H9 (cell line): ENCODE measurements at regions not wholly inside any gene's neighbourhood (a gene's known extent, or its start where the extent isn't known, plus 50 kb on each side); places are given as distances from the start of the nearest gene placed in this dataset.

ENCODE experiments used
- DNase-seq: peaks from one replicate; pipeline ENCODE4 v3.0.0-alpha.2; 2017
- H2AFZ ChIP-seq: one replicate; pipeline ENCODE4 v1.6.1; 2013; ENCODE audit warnings: mild to moderate bottlenecking, low read length, control low read depth, moderate library complexity
- H2AK5ac ChIP-seq: 2 replicates; pipeline ENCODE4 v1.6.1; 2013; ENCODE audit warnings: low read length, control low read depth, mixed read lengths; ENCODE audit not compliant: insufficient read length
- H2BK120ac ChIP-seq: one replicate; pipeline ENCODE4 v1.6.1; 2013; ENCODE audit warnings: low read depth, mild to moderate bottlenecking, low read length, control low read depth, inconsistent platforms; ENCODE audit not compliant: poor library complexity, severe bottlenecking
- H2BK12ac ChIP-seq: 2 replicates; pipeline ENCODE4 v1.6.1; 2013; ENCODE audit warnings: low read length, control low read depth, mixed read lengths, low read depth; ENCODE audit not compliant: insufficient read length
- H2BK15ac ChIP-seq: 2 replicates; pipeline ENCODE4 v1.6.1; 2013; ENCODE audit warnings: low read depth, low read length, control low read depth
- H2BK20ac ChIP-seq: one replicate; pipeline ENCODE4 v1.6.1; 2013; ENCODE audit warnings: low read depth, mild to moderate bottlenecking, low read length, control low read depth, inconsistent platforms; ENCODE audit not compliant: poor library complexity, severe bottlenecking
- H2BK5ac ChIP-seq: 2 replicates; pipeline ENCODE4 v1.6.1; 2013; ENCODE audit warnings: low read length, control low read depth, mixed read lengths; ENCODE audit not compliant: insufficient read length
- H3K14ac ChIP-seq: 2 replicates; pipeline ENCODE4 v1.6.1; 2013; ENCODE audit warnings: low read length, control low read depth; ENCODE audit not compliant: insufficient read depth
- H3K18ac ChIP-seq: 2 replicates; pipeline ENCODE4 v1.6.1; 2013; ENCODE audit warnings: low read depth, mild to moderate bottlenecking, mixed read lengths, low read length, control low read depth; ENCODE audit not compliant: insufficient read length
- H3K23ac ChIP-seq: 2 replicates; pipeline ENCODE4 v1.6.1; 2013; ENCODE audit warnings: low read length, control low read depth, mixed read lengths, low read depth; ENCODE audit not compliant: insufficient read length
- H3K23me2 ChIP-seq: 2 replicates; pipeline ENCODE4 v1.6.1; 2013; ENCODE audit warnings: low read depth, mild to moderate bottlenecking, mixed read lengths, low read length, control low read depth; ENCODE audit not compliant: insufficient read length, poor library complexity, severe bottlenecking
- H3K27ac ChIP-seq: 2 replicates; pipeline ENCODE4 v1.5.1; 2013; ENCODE audit warnings: low read length, control low read depth, mixed read lengths, low read depth; ENCODE audit not compliant: insufficient read length
- H3K27me3 ChIP-seq: 2 replicates; pipeline ENCODE4 v1.6.1; 2013; ENCODE audit warnings: low read length, control low read depth, inconsistent platforms; ENCODE audit not compliant: insufficient read depth
- H3K4ac ChIP-seq: 2 replicates; pipeline ENCODE4 v1.6.1; 2013; ENCODE audit warnings: low read depth, mild to moderate bottlenecking, control low read depth, inconsistent platforms, low read length, moderate library complexity
- H3K4me1 ChIP-seq: 2 replicates; pipeline ENCODE4 v1.6.1; 2013; ENCODE audit warnings: low read length, control low read depth, inconsistent platforms; ENCODE audit not compliant: insufficient read depth
- H3K4me2 ChIP-seq: 2 replicates; pipeline ENCODE4 v1.6.1; 2013; ENCODE audit warnings: low read length, control low read depth, mixed read lengths; ENCODE audit not compliant: insufficient read length, insufficient read depth
- H3K56ac ChIP-seq: 2 replicates; pipeline ENCODE4 v1.6.1; 2013; ENCODE audit warnings: low read depth, mild to moderate bottlenecking, mixed read lengths, low read length, control low read depth; ENCODE audit not compliant: insufficient read length
- H3K79me1 ChIP-seq: 2 replicates; pipeline ENCODE4 v1.6.1; 2013; ENCODE audit warnings: low read depth, mild to moderate bottlenecking, moderate library complexity, low read length, control low read depth, inconsistent platforms; ENCODE audit not compliant: insufficient read depth, poor library complexity, severe bottlenecking
- H3K79me2 ChIP-seq: 2 replicates; pipeline ENCODE4 v1.6.1; 2013; ENCODE audit warnings: low read length, control low read depth, inconsistent platforms; ENCODE audit not compliant: insufficient read depth
- H3K9ac ChIP-seq: 2 replicates; pipeline ENCODE4 v1.6.1; 2013; ENCODE audit warnings: low read length, control low read depth, mixed read lengths; ENCODE audit not compliant: insufficient read length; ENCODE audit errors: extremely low read depth
- H3K9me3 ChIP-seq: one replicate; pipeline ENCODE4 v1.6.1; 2013; ENCODE audit warnings: low read depth, low read length, inconsistent platforms; ENCODE audit not compliant: control insufficient read depth
- H3T11ph ChIP-seq: one replicate; pipeline ENCODE4 v1.6.1; 2013; ENCODE audit warnings: mild to moderate bottlenecking, low read length, control low read depth, inconsistent platforms
- H4K20me1 ChIP-seq: one replicate; pipeline ENCODE4 v1.6.1; 2013; ENCODE audit not compliant: control insufficient read depth, insufficient read length, insufficient read depth
- H4K5ac ChIP-seq: 2 replicates; pipeline ENCODE4 v1.6.1; 2013; ENCODE audit warnings: low read depth, mild to moderate bottlenecking, mixed read lengths, low read length, control low read depth; ENCODE audit not compliant: insufficient read length
- H4K8ac ChIP-seq: replicated peaks from 2 replicates; pipeline ENCODE4 v1.6.1; 2013; ENCODE audit warnings: low read length, control low read depth, mixed read lengths, low read depth; ENCODE audit not compliant: insufficient read length
- H4K91ac ChIP-seq: 2 replicates; pipeline ENCODE4 v1.6.1; 2013; ENCODE audit warnings: low read depth, mild to moderate bottlenecking, moderate library complexity, mixed read lengths, low read length, control low read depth; ENCODE audit not compliant: insufficient read length
- H3K27ac Mint-ChIP-seq, 3 experiments: 2 replicates in 2 of 3; 3 replicates in 1 of 3; pipeline ENCODE4 v1.8.0; 2020 to 2021; ENCODE audit warnings: mixed read lengths in 3 of 3, mild to moderate bottlenecking in 1 of 3, moderate library complexity in 1 of 3
- H3K27me3 Mint-ChIP-seq: 2 replicates; pipeline ENCODE4 v1.8.0; 2021; ENCODE audit warnings: low read depth, mild to moderate bottlenecking, moderate library complexity, mixed read lengths
- H3K36me3 Mint-ChIP-seq, 3 experiments: 2 replicates in 2 of 3; 3 replicates in 1 of 3; pipeline ENCODE4 v1.8.0; 2020 to 2021; ENCODE audit warnings: low read depth in 3 of 3, mixed read lengths in 3 of 3; ENCODE audit not compliant: insufficient read depth in 1 of 3
- H3K4me1 Mint-ChIP-seq, 2 experiments: 2 replicates each; pipeline ENCODE4 v1.8.0; 2020; ENCODE audit warnings: mixed read lengths in 2 of 2
- H3K4me3 Mint-ChIP-seq, 2 experiments: 2 replicates in 1 of 2; 3 replicates in 1 of 2; pipeline ENCODE4 v1.8.0; 2020 to 2021; ENCODE audit warnings: mild to moderate bottlenecking in 2 of 2, mixed read lengths in 2 of 2, moderate library complexity in 1 of 2
- H3K9me3 Mint-ChIP-seq, 2 experiments: 2 replicates in 1 of 2; 3 replicates in 1 of 2; pipeline ENCODE4 v1.8.0; 2020; ENCODE audit warnings: mild to moderate bottlenecking in 2 of 2, mixed read lengths in 2 of 2, moderate library complexity in 1 of 2
- WGBS: extraction: QIAGEN DNeasy Blood & Tissue Kit; methylation state at CpG from one replicate; pipeline ENCODE4 v1.1.7; 2013; ENCODE audit warnings: missing lambda C conversion rate, low lambda C conversion rate, mixed read lengths; ENCODE audit not compliant: insufficient read length; ENCODE audit errors: extremely low coverage; 5-methylcytosine and 5-hydroxymethylcytosine counted together
- TF ChIP-seq, protein P1 (sequence below): fragments of 200-600 bp; sonication (generic); conservative IDR thresholded peaks from 3 replicates; pipeline ENCODE4 v1.8.0; 2021; ENCODE audit warnings: antibody characterized with exemption, mild to moderate bottlenecking

DNA sequence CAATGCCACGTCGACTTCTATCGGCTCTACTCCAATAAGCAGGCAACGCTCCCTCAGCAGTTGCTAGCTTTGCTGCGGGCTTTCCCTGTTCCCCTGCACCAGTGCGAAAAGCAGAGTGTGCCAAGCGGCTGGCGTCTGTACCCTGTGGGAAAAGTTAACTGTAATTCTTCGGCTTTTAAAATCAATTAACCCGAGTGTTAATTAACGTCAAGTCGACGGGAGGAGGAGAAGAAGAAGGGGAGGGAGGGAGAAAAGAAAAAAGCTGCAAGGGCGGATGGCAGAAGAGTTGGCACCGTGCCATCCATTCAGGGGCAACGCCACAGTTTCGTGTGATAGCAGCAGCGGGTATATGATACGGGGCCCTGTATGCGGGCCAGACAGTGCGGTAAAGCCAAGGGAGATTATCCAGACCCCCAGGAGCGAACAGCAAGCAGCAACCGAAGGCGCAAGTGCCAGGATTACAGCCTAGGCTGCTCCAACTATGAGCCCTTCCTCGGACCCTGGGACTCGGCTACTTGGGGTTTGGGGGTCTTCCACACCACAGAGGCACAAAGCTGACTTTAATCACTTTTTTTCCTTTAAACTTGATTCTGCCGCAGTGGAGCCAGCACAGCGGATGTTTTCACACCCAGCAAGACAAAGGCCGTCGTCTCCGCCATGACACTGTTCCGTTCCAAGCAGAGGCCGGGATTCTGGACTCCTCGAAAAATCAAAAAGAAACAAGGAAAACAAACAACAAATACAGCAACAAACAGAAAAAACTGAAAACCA is 253.8 kb upstream of the PMFBP1 start:
- Histone ChIP-seq H2BK20ac (no peak overlapping the region), H3K4me1 (no peaks in the 10 kb centered on the region), H3K27ac (no peak overlapping the region), H2BK12ac (no peak overlapping the region), H3K27me3 (no peaks in the 10 kb centered on the region), H3K56ac (no peak overlapping the region), H3K18ac (no peak overlapping the region), H2AFZ (no peak overlapping the region), H3T11ph (no peak overlapping the region), H2BK120ac (no peak overlapping the region), H3K14ac (no peak overlapping the region), H2BK5ac (no peak overlapping the region), H4K20me1 (no peaks in the 10 kb centered on the region), H3K23me2 (no peaks in the 10 kb centered on the region), H2AK5ac (no peak overlapping the region), H4K5ac (no peak overlapping the region), H2BK15ac (no peak overlapping the region), H4K8ac (no peak overlapping the region), H3K4me2 (no peak overlapping the region), H3K79me2 (no peaks in the 10 kb centered on the region), H3K4ac (no peak overlapping the region), H3K79me1 (no peaks in the 10 kb centered on the region), H3K9ac (no peak overlapping the region), H3K9me3 (no peaks in the 10 kb centered on the region), H3K23ac (no peak overlapping the region), H4K91ac (no peak overlapping the region)
- peaks cover 3 to 6% of the 10 kb centered on the region in 2 experiments; a peak in 3 of 4 replicates for H3K4me1 Mint-ChIP-seq
- DNase-seq = no peak
- no peak overlapping the region for H3K4me3 Mint-ChIP-seq
- peaks cover 22 to 29% (median 26%) of the 10 kb centered on the region in 3 experiments for H3K36me3 Mint-ChIP-seq
- peaks cover 6 to 12% of the 10 kb centered on the region in 2 experiments for H3K9me3 Mint-ChIP-seq
- no peaks in the 10 kb centered on the region for H3K27me3 Mint-ChIP-seq
- H3K27ac Mint-ChIP-seq = no peak overlapping the region
- WGBS = no CpG with 5 or more reads among the region's 34 CpGs
- TF ChIP-seq, protein P1, sequence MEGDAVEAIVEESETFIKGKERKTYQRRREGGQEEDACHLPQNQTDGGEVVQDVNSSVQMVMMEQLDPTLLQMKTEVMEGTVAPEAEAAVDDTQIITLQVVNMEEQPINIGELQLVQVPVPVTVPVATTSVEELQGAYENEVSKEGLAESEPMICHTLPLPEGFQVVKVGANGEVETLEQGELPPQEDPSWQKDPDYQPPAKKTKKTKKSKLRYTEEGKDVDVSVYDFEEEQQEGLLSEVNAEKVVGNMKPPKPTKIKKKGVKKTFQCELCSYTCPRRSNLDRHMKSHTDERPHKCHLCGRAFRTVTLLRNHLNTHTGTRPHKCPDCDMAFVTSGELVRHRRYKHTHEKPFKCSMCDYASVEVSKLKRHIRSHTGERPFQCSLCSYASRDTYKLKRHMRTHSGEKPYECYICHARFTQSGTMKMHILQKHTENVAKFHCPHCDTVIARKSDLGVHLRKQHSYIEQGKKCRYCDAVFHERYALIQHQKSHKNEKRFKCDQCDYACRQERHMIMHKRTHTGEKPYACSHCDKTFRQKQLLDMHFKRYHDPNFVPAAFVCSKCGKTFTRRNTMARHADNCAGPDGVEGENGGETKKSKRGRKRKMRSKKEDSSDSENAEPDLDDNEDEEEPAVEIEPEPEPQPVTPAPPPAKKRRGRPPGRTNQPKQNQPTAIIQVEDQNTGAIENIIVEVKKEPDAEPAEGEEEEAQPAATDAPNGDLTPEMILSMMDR = no peak
